ENCODE measurements at regions not wholly inside any gene's neighbourhood (a gene's known extent, or its start where the extent isn't known, plus 50 kb on each side); places are given as distances from the start of the nearest gene placed in this dataset.
"Not testable (repeated sequence)": the region's sequence is repeated elsewhere in the genome, so short reads cannot be mapped to it uniquely, and the experiment has no call there.

DNA sequence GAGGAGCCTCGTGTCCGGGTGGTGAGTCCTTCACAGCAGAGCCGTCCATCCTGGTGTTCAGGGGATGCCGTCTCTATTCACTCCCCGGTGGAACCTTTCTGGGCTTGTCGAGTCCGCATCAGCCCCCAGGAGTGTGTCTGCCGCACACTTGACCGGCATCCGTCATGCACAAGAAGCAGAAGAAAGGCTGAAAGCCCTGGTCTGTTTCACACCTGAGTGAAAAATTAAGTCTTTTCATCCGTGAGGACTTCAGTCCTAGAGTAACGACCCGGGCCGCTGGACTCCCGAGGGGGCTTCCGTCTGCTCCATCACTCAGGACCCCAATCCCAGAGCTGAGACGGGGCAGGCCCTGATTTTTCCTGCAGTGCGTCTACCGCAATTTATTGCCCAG, 332.2 kb downstream of the ADGRD1 start:
- H3K27ac Mint-ChIP-seq; DNase-seq; H3K27me3 Mint-ChIP-seq (ENCODE audit: low read depth, poor library complexity); H3K9me3 Mint-ChIP-seq; H3K36me3 Mint-ChIP-seq (ENCODE audit: low read depth); H3K4me3 Mint-ChIP-seq: not testable (repeated sequence)
- H3K4me1 Mint-ChIP-seq, result peaks cover 39% of the 10 kb centered on the region

DNA sequence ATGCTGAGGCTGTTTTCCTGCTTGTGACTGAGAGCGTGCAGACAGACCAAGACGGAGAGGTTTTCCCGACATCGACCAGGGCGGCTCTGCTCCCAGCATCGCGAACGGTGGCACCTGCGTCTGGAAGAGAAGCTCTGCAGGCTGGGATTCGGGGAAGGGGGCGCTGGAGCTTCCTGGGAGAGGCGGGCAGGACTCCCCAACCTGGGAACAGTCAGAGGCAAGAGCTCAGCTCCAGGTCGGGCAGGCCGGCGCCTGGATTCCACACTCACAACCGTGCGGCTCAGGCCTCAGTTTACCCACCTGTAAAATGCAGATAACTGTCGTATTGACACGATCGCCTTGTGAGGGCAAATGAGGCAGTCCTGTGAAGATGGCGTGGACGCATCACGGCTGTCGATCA, 332.6 kb downstream of the ADGRD1 start:
- H3K27me3 Mint-ChIP-seq (ENCODE audit: low read depth, poor library complexity); H3K27ac Mint-ChIP-seq; DNase-seq; H3K36me3 Mint-ChIP-seq (ENCODE audit: low read depth); H3K4me3 Mint-ChIP-seq; H3K9me3 Mint-ChIP-seq: not testable (repeated sequence)
- H3K4me1 Mint-ChIP-seq, result peaks cover 42% of the 10 kb centered on the region

DNA sequence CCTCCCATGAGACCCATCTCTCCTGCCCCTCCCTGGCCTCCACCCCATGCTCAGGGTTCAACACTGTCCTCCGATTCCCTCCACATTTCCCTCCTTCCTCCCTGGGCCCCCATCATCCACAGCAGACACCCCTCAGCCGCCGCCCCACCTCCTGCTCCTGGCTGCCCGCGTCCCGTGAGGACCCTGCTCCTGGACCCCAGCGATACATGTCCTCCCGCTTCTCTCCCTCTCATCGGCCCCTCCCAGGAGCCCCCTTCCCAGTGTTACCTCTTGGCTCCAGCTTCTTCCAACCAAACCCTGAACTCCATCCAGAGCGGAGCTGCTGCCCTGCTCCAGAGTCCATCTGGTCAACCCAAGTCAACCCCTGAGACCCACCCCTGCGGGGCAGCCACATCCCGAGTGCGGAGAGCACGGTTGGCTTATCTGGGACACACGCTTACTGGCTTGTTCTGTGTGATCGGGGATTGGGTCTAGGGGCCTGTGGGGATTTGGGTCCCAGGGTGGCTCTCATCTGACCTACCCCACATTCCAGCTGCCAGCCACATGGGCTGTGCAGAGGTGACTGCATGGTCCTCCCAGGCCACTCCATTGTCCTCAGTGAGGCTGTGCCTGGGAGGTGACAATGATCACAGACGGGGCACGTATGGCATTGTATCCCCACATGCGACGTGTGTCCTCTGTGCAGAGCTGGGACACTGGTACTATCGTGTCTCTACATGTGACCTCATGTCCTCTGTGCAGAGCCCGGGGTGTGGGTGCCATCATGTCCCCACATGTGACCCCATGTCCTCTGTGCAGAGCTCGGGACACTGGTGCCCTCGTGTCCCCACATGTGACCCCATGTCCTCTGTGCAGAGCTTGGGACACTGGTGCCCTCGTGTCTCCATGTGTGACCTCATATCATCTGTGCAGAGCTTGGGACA, 333.6 kb downstream of the ADGRD1 start:
- DNase-seq, result no peak
- Mint-ChIP-seq H3K36me3 (ENCODE audit: low read depth) (no peaks in the 10 kb centered on the region), H3K27me3 (ENCODE audit: low read depth, poor library complexity) (peaks cover 10% of the 10 kb centered on the region)

DNA sequence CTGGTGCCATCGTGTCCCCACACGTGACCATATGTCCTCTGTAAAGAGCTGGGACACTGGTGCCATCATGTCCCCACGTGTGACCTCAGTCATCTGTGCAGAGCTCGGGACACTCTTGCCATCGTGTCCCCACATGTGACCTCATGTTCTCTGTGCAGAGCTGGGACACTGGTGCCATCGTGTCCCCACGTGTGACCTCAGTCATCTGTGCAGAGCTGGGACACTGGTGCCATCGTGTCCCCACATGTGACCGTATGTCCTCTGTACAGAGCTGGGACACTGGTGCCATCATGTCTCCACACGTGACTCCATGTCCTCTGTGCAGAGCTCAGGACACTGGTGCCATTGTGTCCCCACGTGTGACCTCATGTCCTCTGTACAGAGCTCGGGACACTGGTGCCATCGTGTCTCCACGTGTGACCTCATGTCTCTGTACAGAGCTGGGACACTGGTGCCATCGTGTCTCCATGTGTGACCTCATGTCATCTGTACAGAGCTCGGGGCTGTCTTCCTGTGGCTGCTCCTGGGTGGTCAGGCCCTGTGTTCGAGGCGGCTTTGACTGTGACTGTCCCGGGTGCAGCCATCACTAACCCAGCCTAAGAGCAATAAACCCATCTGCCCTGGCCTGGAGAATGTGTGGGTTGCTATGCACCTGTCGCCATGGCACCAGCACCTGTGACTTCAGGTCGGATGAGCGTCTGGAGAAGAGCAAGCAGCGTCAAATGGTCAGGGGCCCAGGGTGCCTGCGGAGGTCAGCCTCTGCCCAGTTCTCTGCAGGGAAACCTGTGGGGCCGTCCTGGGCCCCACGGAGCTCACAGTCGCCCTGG, 334.4 kb downstream of the ADGRD1 start:
- peaks cover 10% of the 10 kb centered on the region for H3K27me3 Mint-ChIP-seq (ENCODE audit: low read depth, poor library complexity)
- no peaks in the 10 kb centered on the region for H3K9me3 Mint-ChIP-seq
- no peak overlapping the region for H3K4me3 Mint-ChIP-seq
- no peak for DNase-seq
- peak overlapping the region; percentile 68 for H3K27ac Mint-ChIP-seq
- TF ChIP-seq, protein P1, sequence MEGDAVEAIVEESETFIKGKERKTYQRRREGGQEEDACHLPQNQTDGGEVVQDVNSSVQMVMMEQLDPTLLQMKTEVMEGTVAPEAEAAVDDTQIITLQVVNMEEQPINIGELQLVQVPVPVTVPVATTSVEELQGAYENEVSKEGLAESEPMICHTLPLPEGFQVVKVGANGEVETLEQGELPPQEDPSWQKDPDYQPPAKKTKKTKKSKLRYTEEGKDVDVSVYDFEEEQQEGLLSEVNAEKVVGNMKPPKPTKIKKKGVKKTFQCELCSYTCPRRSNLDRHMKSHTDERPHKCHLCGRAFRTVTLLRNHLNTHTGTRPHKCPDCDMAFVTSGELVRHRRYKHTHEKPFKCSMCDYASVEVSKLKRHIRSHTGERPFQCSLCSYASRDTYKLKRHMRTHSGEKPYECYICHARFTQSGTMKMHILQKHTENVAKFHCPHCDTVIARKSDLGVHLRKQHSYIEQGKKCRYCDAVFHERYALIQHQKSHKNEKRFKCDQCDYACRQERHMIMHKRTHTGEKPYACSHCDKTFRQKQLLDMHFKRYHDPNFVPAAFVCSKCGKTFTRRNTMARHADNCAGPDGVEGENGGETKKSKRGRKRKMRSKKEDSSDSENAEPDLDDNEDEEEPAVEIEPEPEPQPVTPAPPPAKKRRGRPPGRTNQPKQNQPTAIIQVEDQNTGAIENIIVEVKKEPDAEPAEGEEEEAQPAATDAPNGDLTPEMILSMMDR (IDR thresholded peaks at IDR 0.05), result no peak
- H3K36me3 Mint-ChIP-seq (ENCODE audit: low read depth), result no peaks in the 10 kb centered on the region
- H3K4me1 Mint-ChIP-seq, result peaks cover 49% of the 10 kb centered on the region

More for the DNA sequence above, 333.6 kb downstream of the ADGRD1 start:
- peaks cover 42% of the 10 kb centered on the region for H3K4me1 Mint-ChIP-seq
- H3K27ac Mint-ChIP-seq, result no peak overlapping the region
- no peaks in the 10 kb centered on the region for H3K9me3 Mint-ChIP-seq
- TF ChIP-seq, protein P1 (IDR thresholded peaks at IDR 0.05), result no peak
- H3K4me3 Mint-ChIP-seq, result no peak overlapping the region

DNA sequence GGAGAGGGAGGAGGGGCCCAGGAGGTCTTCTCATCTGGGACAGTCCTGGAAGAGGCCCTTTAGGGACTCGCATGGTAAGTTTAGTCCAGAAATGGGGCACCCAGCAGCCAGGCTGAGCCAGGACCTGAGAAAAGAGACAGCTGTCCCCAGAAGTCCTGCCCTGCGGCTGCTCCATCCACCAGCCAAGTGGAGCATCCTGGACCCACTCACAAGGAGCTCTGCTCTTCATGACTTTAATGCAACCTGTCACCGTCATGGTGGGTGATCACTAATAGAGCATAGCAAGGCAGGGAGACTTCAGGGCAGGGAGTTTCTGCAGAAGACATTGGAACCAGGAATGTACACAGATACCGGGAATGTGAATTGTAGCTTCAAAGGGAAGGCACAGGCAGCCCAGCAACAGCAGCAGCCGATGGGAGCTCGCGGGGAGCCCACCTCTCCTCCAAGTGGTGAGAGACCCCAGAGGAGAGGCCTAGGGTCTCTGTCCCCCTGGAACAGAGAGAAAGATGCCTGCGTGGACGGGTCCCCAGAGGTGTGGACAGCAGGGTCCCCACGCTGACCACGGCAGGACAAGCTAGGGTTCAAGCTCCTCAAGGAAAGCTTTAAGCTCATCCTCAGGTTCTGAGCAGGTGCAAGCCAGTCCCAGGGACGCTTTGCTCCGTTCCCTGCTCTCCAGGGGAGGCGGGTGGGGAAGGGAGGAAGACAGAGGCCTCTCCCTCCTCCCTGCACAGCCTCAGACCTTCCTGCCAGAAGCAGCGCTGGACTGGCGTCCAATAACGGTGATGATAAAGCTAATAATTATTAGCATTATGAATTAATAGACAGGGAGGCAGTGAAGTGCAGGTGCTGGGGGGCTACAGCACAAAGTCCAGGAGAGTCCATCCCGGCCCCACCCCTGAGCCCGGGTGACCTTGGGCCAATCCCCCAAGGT, 335.3 kb downstream of the ADGRD1 start:
- not testable (repeated sequence) for H3K27ac Mint-ChIP-seq; H3K36me3 Mint-ChIP-seq (ENCODE audit: low read depth); H3K4me3 Mint-ChIP-seq; H3K9me3 Mint-ChIP-seq; H3K27me3 Mint-ChIP-seq (ENCODE audit: low read depth, poor library complexity); DNase-seq
- H3K4me1 Mint-ChIP-seq, result peaks cover 54% of the 10 kb centered on the region

DNA sequence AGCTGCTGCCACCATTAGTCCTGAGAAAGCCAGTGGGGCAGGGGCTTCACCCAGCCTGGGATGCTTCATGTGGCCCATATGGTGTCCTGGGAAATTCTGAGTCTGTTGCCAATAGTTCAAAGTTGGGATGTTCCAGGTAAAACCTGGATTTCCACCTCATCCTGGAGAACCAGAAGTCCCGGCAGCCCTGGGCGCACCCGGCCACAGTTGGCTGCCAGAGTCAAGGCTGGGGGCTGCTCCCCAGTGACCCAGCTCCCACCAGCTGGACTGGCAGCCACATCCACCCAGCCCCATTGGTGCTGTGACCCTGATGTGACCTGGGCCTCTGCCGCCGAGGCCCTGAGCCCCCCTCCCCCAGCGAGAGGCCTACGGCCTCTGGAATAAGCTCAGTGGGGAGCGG, 336.1 kb downstream of the ADGRD1 start:
- not testable (repeated sequence) for DNase-seq; H3K36me3 Mint-ChIP-seq (ENCODE audit: low read depth); H3K9me3 Mint-ChIP-seq; H3K27me3 Mint-ChIP-seq (ENCODE audit: low read depth, poor library complexity); H3K27ac Mint-ChIP-seq; H3K4me3 Mint-ChIP-seq
- peaks cover 47% of the 10 kb centered on the region for H3K4me1 Mint-ChIP-seq

DNA sequence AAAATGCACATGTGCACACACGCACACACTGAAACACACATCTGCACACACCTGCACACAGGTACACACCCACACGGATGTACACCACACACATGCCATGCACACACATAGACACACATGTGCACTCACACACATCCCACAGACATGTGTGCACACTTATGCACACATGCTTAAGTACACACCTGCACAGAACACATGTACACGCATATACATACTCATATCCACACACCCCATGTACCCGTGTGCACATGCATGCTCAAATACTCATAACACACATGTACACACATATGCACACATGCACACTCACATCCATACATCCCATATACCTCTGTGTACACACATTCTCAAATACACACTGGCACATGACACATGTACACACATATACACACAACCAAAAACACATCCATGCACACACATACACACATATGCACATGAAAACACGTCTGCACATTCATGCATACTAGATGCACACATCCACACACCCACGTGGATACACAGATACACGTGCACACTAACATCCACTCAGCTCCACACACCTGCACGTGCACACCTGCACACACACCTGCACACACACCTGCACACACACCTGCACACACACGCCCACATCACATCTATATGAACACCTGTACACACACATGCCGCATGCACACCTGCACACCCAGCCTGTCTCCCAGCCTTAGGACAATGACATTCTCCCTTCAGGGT, 336.7 kb downstream of the ADGRD1 start:
- Mint-ChIP-seq H3K4me3 (no peak overlapping the region), H3K4me1 (peaks cover 41% of the 10 kb centered on the region), H3K27me3 (ENCODE audit: low read depth, poor library complexity) (peaks cover 7% of the 10 kb centered on the region), H3K36me3 (ENCODE audit: low read depth) (no peaks in the 10 kb centered on the region), H3K9me3 (no peaks in the 10 kb centered on the region), H3K27ac (no peak overlapping the region)
- TF ChIP-seq, protein P1 (IDR thresholded peaks at IDR 0.05), result no peak
- DNase-seq, result no peak

DNA sequence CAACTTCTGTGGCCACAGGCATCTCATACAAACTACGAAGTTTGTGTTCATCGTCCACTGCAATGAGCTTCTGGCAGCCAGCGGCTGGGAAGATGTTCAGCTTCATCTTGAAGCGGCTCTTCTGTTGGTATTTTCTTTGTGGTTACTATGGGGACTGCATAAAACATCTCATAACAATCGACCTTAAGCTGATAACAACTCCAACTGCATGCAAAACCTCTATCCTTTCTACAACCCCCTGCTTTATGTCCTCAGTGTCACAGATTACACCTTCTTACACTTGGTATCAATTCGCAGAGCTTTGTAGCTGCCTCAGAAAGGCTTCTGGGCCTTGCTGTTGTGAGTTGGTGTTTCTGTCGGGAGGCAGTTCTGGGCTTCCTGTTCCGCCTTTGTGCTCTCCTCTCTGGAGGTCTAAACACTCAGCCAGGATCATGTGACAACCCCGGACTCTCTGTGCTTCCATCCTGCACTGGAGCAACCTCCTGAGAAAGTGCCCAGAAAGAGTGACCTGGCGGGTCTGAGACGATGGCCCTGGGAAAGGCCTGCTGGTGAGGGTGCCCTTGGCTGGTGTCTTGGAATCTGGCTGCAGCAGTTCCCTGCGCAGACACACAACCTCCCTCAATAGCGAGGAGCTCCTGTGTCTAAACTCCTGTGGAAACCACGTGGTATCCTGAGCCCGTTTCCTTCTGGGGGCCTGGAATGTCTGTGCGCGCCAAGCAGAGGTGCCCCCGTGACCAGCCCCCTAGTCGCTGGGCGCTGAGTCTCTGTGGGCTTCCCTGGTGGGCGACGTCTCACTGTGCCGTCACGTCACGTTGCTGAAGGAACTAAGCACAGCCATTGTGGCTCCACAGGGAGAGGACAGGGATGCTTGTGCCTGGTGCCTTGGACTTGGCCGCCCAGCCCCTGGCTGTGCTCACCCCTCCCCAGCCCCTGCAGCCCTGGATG, 339.6 kb downstream of the ADGRD1 start:
- not testable (repeated sequence) for DNase-seq; H3K9me3 Mint-ChIP-seq; H3K36me3 Mint-ChIP-seq (ENCODE audit: low read depth); H3K4me3 Mint-ChIP-seq
- H3K4me1 Mint-ChIP-seq, result peaks cover 32% of the 10 kb centered on the region
- peaks cover 24% of the 10 kb centered on the region for H3K27me3 Mint-ChIP-seq (ENCODE audit: low read depth, poor library complexity)
- H3K27ac Mint-ChIP-seq, result peak overlapping the region; percentile 84

DNA sequence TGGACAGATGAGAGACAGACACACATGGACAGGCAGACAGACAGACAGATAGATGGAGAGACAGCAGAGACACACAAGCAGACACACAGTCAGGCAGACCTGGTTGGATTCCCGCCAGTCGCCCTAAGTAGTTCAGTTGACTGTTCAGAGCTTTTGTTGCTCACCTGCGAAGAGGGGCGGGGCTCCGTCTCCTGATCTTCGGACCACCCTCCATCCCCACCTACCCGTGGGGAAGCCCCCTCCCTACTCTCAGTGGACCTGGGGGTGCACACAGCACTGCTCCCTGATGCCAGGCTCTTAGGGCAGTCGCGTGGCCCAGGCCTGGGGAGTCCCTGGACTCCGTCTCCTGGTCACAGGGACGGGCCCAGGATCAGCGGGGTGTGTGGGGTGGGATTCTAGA, 341.0 kb downstream of the ADGRD1 start:
- peaks cover 24% of the 10 kb centered on the region for H3K27me3 Mint-ChIP-seq (ENCODE audit: low read depth, poor library complexity)
- H3K27ac Mint-ChIP-seq; H3K9me3 Mint-ChIP-seq; H3K4me3 Mint-ChIP-seq; H3K36me3 Mint-ChIP-seq (ENCODE audit: low read depth); DNase-seq: not testable (repeated sequence)
- peaks cover 24% of the 10 kb centered on the region for H3K4me1 Mint-ChIP-seq
